22Rv1 (cell line): ENCODE measurements at regions not wholly inside any gene's neighbourhood (a gene's known extent, or its start where the extent isn't known, plus 50 kb on each side); places are given as distances from the start of the nearest gene placed in this dataset.

ENCODE experiments used
- ZFX ChIP-seq: fragments of 450-650 bp; IDR thresholded peaks from 2 replicates; pipeline ENCODE4 v1.6.1; 2017; ENCODE audit warnings: antibody characterized with exemption, borderline replicate concordance
- TF ChIP-seq, protein P1 (sequence below): fragments of 450-650 bp; IDR thresholded peaks from 2 replicates; pipeline ENCODE4 v1.5.1; 2017; ENCODE audit warnings: mild to moderate bottlenecking

DNA sequence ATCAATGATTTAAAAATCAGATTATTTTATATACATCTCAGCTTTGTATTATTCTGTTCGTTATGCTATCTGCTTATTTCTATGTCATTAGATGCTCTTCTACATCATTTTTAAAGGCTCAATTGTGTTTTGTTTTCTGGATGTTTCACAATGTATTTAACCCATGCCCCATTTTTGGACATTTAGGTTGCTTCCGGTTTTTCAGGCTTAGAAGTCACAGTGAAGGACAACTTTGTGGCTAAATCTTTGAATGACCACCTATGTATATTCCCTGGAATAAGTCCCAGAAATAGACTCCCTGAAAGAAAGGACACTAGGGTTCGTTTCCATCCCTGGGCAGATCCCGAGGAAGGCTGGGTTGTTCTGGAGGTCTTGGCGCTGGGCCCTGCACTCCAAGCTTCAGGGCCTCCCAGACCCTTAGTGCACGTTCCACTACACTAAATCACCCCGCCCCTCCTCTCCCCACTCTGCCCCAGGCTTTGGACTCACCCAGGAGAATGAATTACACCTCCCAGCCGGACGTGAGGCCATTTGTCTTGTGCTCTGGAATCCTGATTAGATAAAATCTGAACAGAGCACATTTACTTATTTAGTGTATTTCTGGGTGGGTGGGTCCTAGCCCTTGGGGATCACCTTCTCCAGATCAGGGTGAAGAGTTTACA lies 188.2 kb downstream of the ZFP36L2 start:
- TF ChIP-seq, protein P1, sequence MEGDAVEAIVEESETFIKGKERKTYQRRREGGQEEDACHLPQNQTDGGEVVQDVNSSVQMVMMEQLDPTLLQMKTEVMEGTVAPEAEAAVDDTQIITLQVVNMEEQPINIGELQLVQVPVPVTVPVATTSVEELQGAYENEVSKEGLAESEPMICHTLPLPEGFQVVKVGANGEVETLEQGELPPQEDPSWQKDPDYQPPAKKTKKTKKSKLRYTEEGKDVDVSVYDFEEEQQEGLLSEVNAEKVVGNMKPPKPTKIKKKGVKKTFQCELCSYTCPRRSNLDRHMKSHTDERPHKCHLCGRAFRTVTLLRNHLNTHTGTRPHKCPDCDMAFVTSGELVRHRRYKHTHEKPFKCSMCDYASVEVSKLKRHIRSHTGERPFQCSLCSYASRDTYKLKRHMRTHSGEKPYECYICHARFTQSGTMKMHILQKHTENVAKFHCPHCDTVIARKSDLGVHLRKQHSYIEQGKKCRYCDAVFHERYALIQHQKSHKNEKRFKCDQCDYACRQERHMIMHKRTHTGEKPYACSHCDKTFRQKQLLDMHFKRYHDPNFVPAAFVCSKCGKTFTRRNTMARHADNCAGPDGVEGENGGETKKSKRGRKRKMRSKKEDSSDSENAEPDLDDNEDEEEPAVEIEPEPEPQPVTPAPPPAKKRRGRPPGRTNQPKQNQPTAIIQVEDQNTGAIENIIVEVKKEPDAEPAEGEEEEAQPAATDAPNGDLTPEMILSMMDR, result no peak
- no peak for TF ChIP-seq ZFX
